ENCODE measurements at regions not wholly inside any gene's neighbourhood (a gene's known extent, or its start where the extent isn't known, plus 50 kb on each side); places are given as distances from the start of the nearest gene placed in this dataset.

GRCh38 chr4:56118845-56119244 lies 170.1 kb downstream of the CEP135 start:
- Histone ChIP-seq H3K27ac (no peak overlapping the region), H3K36me3 (no peaks in the 10 kb centered on the region), H3K27me3 (no peaks in the 10 kb centered on the region), H3K4me1 (no peaks in the 10 kb centered on the region), H3K4me3 (no peak overlapping the region), H3K9me3 (no peaks in the 10 kb centered on the region)
- intact Hi-C loops (cut with DNase I; ENCODE audit: low total_unique reads), result no loop called here
- DNase-seq, result no peak
- TF ChIP-seq POLR2A (IDR thresholded peaks at IDR 0.05), result no peak

DNA sequence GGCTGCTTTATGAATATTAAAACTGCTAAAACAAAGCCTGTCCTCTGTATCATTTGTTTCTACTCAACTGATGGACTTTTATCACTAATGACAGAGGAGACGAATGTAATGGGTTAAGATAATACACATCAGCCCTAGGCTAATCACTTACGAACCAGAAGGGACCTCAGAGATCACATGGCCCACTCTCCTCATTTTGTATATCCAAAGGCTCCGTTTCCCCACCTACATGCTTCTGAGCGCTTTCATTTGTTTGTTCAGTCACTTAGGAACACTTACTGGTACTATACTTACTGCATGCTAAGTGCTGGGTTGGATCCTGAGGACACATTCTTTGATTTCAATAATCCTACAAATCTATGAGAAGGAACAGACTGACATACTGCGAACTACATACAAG lies 169.3 kb downstream of the CEP135 start:
- no peaks in the 10 kb centered on the region for H3K4me1 ChIP-seq
- H3K27ac ChIP-seq, result no peak overlapping the region
- intact Hi-C loops (cut with DNase I; ENCODE audit: low total_unique reads), result no loop called here
- H3K9me3 ChIP-seq, result no peaks in the 10 kb centered on the region
- H3K27me3 ChIP-seq, result no peaks in the 10 kb centered on the region
- H3K4me3 ChIP-seq, result no peak overlapping the region
- no peaks in the 10 kb centered on the region for H3K36me3 ChIP-seq
- DNase-seq, result no peak
- TF ChIP-seq POLR2A (IDR thresholded peaks at IDR 0.05), result no peak
- TF ChIP-seq, protein P1, sequence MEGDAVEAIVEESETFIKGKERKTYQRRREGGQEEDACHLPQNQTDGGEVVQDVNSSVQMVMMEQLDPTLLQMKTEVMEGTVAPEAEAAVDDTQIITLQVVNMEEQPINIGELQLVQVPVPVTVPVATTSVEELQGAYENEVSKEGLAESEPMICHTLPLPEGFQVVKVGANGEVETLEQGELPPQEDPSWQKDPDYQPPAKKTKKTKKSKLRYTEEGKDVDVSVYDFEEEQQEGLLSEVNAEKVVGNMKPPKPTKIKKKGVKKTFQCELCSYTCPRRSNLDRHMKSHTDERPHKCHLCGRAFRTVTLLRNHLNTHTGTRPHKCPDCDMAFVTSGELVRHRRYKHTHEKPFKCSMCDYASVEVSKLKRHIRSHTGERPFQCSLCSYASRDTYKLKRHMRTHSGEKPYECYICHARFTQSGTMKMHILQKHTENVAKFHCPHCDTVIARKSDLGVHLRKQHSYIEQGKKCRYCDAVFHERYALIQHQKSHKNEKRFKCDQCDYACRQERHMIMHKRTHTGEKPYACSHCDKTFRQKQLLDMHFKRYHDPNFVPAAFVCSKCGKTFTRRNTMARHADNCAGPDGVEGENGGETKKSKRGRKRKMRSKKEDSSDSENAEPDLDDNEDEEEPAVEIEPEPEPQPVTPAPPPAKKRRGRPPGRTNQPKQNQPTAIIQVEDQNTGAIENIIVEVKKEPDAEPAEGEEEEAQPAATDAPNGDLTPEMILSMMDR (IDR thresholded peaks at IDR 0.05), result no peak

GRCh38 chr4:56115898-56116297 lies 167.2 kb downstream of the CEP135 start:
- TF ChIP-seq, protein P1 (IDR thresholded peaks at IDR 0.05), result no peak
- no peak for TF ChIP-seq POLR2A (IDR thresholded peaks at IDR 0.05)
- no peaks in the 10 kb centered on the region for H3K9me3 ChIP-seq
- intact Hi-C loops (cut with DNase I; ENCODE audit: low total_unique reads), result no loop called here
- H3K36me3 ChIP-seq, result no peaks in the 10 kb centered on the region
- no peaks in the 10 kb centered on the region for H3K4me1 ChIP-seq
- no peaks in the 10 kb centered on the region for H3K27me3 ChIP-seq
- no peak for DNase-seq
- no peak overlapping the region for H3K27ac ChIP-seq
- no peak overlapping the region for H3K4me3 ChIP-seq

DNA sequence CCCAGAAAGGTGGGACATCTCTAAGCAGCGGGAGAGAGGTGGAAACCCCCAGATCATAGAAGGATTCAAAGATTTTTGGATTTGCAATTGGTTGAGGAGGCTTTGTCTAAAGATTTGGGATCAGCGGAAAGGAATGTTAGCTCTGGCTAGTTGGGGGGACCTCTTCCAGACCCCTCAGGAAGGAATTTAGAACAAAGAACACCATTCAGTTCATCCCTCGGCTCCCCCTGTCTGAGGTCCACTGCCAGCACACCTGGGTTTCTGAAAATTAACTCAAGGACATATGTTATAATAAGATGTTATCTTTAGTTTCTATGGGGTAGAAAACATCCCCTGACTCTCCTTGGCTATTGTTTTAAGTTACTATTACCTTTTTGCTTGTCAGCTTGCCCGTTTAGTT lies 163.6 kb downstream of the CEP135 start:
- no peak for DNase-seq
- Histone ChIP-seq H3K4me3 (no peak overlapping the region), H3K27me3 (no peaks in the 10 kb centered on the region), H3K27ac (no peak overlapping the region), H3K9me3 (no peaks in the 10 kb centered on the region), H3K36me3 (no peaks in the 10 kb centered on the region), H3K4me1 (no peaks in the 10 kb centered on the region)
- TF ChIP-seq POLR2A (IDR thresholded peaks at IDR 0.05), result no peak
- TF ChIP-seq, protein P1 (IDR thresholded peaks at IDR 0.05), result no peak
- intact Hi-C loops (cut with DNase I; ENCODE audit: low total_unique reads), result no loop called here

DNA sequence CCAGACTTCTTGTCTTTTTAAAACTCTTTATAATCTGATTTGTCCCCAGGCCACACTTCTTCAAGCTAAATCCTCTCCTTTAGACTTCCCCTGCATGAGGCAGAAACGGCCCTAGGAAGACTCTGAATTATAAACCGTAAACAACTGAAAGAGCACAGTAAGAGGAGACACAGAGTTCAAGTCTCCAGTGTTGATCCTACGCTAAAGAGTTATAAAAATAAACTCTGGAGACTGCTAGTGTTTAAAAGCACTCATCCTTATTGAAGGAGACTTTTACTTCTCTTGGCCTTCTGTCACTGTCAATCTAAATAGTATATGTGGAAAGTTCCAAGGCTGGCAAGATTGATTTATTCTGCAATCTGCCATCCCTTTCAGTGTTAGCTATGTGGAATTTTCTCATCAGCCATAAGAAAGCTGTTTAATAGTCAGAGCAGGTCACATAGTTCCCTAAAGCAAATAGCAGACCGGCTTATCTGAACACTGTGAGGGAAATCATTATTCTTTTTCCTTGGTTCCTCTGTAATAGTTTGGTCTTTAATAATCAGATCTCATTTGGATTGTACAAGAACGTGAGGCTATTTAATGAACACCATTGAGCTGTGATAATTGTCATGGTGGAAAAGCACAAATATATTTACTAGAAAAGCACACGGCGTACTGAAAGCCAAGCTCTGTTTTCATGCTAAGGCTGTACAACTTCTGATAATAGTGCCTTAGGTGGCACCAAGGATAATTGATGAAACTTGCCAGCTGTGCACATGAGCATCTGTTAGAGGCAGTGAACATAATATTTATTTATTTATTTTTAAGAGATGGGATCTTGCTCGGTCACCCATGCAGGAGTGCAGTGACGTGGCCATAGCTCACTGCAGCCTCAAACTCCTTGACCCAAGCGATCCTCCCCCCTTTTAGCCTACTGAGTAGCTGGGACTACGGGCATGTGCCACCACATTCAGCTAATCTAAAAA lies 157.7 kb downstream of the CEP135 start:
- no peak for DNase-seq
- H3K36me3 ChIP-seq, result no peaks in the 10 kb centered on the region
- H3K4me1 ChIP-seq, result no peaks in the 10 kb centered on the region
- H3K27me3 ChIP-seq, result no peaks in the 10 kb centered on the region
- no peak overlapping the region for H3K27ac ChIP-seq
- TF ChIP-seq, protein P1 (IDR thresholded peaks at IDR 0.05), result no peak
- TF ChIP-seq POLR2A (IDR thresholded peaks at IDR 0.05), result no peak
- intact Hi-C loops (cut with DNase I; ENCODE audit: low total_unique reads), result no loop called here
- no peaks in the 10 kb centered on the region for H3K9me3 ChIP-seq
- no peak overlapping the region for H3K4me3 ChIP-seq

Measured in uterus (tissue), 3 donors.